Kidney (tissue), 13 donors: ENCODE measurements at regions not wholly inside any gene's neighbourhood (a gene's known extent, or its start where the extent isn't known, plus 50 kb on each side); places are given as distances from the start of the nearest gene placed in this dataset.
A peak's percentile ranks its signal among the peaks of the same experiment; 100 is the strongest.

Experiments
- DNase-seq, 5 donors: peaks; one replicate each; pipeline ENCODE4 v3.0.0-alpha.2; 2013 to 2020
- FAIRE-seq: peaks from 2 replicates; lab custom pipeline; 2012; peaks lifted over from hg19 to GRCh38; lab: Jason Lieb, UNC
- H3K27ac ChIP-seq, 2 donors: one replicate each; pipeline ENCODE4 v1.7.0; 2013; ENCODE audit warnings: low read depth in 2 of 2, low read length in 2 of 2, inconsistent platforms in 1 of 2
- H3K27me3 ChIP-seq: one replicate; pipeline ENCODE4 v1.7.1; 2013; ENCODE audit warnings: low read length, inconsistent platforms; ENCODE audit not compliant: control insufficient read depth, insufficient read depth
- H3K36me3 ChIP-seq, 3 donors: one replicate each; pipeline versions ENCODE4 v1.7.0 to v1.7.1; 2013; ENCODE audit warnings: low read length in 3 of 3, control low read depth in 1 of 3, inconsistent platforms in 1 of 3; ENCODE audit not compliant: insufficient read depth in 3 of 3, control insufficient read depth in 2 of 3
- H3K4me1 ChIP-seq, 3 donors: one replicate each; pipeline versions ENCODE4 v1.7.0 to v1.7.1; 2013; ENCODE audit warnings: low read length in 3 of 3, inconsistent platforms in 1 of 3, low read depth in 1 of 3; ENCODE audit not compliant: control insufficient read depth in 2 of 3, insufficient read depth in 2 of 3
- H3K4me3 ChIP-seq, 3 donors: one replicate each; pipeline versions ENCODE4 v1.7.0 to v1.8.1; 2013; ENCODE audit warnings: low read length in 3 of 3, control low read depth in 1 of 3, inconsistent platforms in 1 of 3
- H3K9ac ChIP-seq, 3 donors: one replicate each; pipeline versions ENCODE4 v1.7.0 to v1.7.1; 2013; ENCODE audit warnings: low read length in 3 of 3, control low read depth in 1 of 3, inconsistent platforms in 1 of 3
- H3K9me3 ChIP-seq, 3 donors: one replicate each; pipeline versions ENCODE4 v1.7.0 to v1.7.1; 2013; ENCODE audit warnings: low read length in 3 of 3, control low read depth in 1 of 3, inconsistent platforms in 1 of 3; ENCODE audit not compliant: control insufficient read depth in 2 of 3, insufficient read depth in 1 of 3
- CTCF ChIP-seq: IDR thresholded peaks from 3 replicates; pipeline ENCODE4 v1.5.1; 2012; ENCODE audit warnings: mild to moderate bottlenecking, moderate library complexity, borderline replicate concordance; ENCODE audit not compliant: insufficient read depth; ENCODE audit errors: extremely low read depth
- intact Hi-C: fragments of 100-400 bp; cut with DNase I; formaldehyde crosslinking; loops from one replicate; pipeline ENCODE4 v1.11.1; 2022
- donor health status: control.
- donor health status: control.
- donor health status: control.
- donor health status: control.
- donor health status: control.
- donor health status: DM: yes; HTN: yes; CAD: no.
- donor health status: Normal renal cell carcinoma (clear cell type).

GRCh38 chr13:26495750-26496149 lies 61.7 kb upstream of the WASF3 start:
- no peak overlapping the region for H3K4me3 ChIP-seq
- H3K4me1 ChIP-seq, result no peaks in the 10 kb centered on the region
- no peak overlapping the region for H3K9ac ChIP-seq
- FAIRE-seq (no peak), DNase-seq (no peak)
- no peaks in the 10 kb centered on the region for H3K27me3 ChIP-seq
- no peak for TF ChIP-seq CTCF
- no peaks in the 10 kb centered on the region for H3K36me3 ChIP-seq
- no peak overlapping the region for H3K27ac ChIP-seq
- H3K9me3 ChIP-seq, result no peaks in the 10 kb centered on the region
- intact Hi-C loops, result loop anchor here (10.0 kb wide), 1 partner anchor 311 kb away; no protein-coding TSS in a partner anchor

- Histone ChIP-seq H3K27ac (no peak overlapping the region), H3K27me3 (no peaks in the 10 kb centered on the region), H3K36me3 (no peaks in the 10 kb centered on the region), H3K9ac (no peak overlapping the region), H3K4me1 (no peaks in the 10 kb centered on the region), H3K9me3 (no peaks in the 10 kb centered on the region), H3K4me3 (no peak overlapping the region)
- TF ChIP-seq CTCF, result no peak
- intact Hi-C loops, result loop anchor here (10.0 kb wide), 1 partner anchor 313 kb away; no protein-coding TSS in a partner anchor
- no peak for DNase-seq
- FAIRE-seq, result no peak
Measured at GRCh38 chr13:26497968-26498511, 59.4 kb upstream of the WASF3 start.

GRCh38 chr13:26498656-26499601 lies 58.6 kb upstream of the WASF3 start:
- H3K27ac ChIP-seq, result no peak overlapping the region
- no peak for FAIRE-seq

More at GRCh38 chr13:26498656-26499601, 58.6 kb upstream of the WASF3 start:
- DNase-seq, result peak in 2 of 5 donors; percentile 34 to 38
- intact Hi-C loops, result loop anchor here (10.0 kb wide), 1 partner anchor 314 kb away; no protein-coding TSS in a partner anchor
- Histone ChIP-seq H3K9me3 (no peaks in the 10 kb centered on the region), H3K9ac (no peak overlapping the region), H3K27me3 (no peaks in the 10 kb centered on the region), H3K36me3 (no peaks in the 10 kb centered on the region), H3K4me3 (no peak overlapping the region), H3K4me1 (no peaks in the 10 kb centered on the region)
- TF ChIP-seq CTCF, result no peak
